Gastrocnemius medialis (tissue), 4 donors: ENCODE measurements at regions not wholly inside any gene's neighbourhood (a gene's known extent, or its start where the extent isn't known, plus 50 kb on each side); places are given as distances from the start of the nearest gene placed in this dataset.

Experiments used
- ATAC-seq, 2 donors: fragments of 150-250 bp; one replicate each; pipeline ENCODE4 v1.9.1; 2016
- DNase-seq, 2 donors: peaks; one replicate each; pipeline ENCODE4 v3.0.0-alpha.2; 2019
- H3K27ac ChIP-seq, 4 donors: fragments of 200-600 bp; sonication (generic); 1 replicate in 1 of 4; 2 replicates in 3 of 4; pipeline ENCODE4 v1.5.1; 2016 to 2018; ENCODE audit warnings: mild to moderate bottlenecking in 2 of 4, moderate library complexity in 1 of 4
- H3K27me3 ChIP-seq, 3 donors: fragments of 200-600 bp; sonication (generic) in 2 of 3; 1 replicate in 1 of 3; 2 replicates in 2 of 3; pipeline versions ENCODE4 v1.5.1 to v1.6.0; 2016 to 2019; ENCODE audit warnings: mild to moderate bottlenecking in 1 of 3, moderate library complexity in 1 of 3
- H3K36me3 ChIP-seq, 2 donors: fragments of 200-600 bp; sonication (generic) in 1 of 2; one replicate each; pipeline ENCODE4 v1.5.1; 2017 to 2018
- H3K4me1 ChIP-seq, 2 donors: fragments of 200-600 bp; sonication (generic) in 1 of 2; one replicate each; pipeline ENCODE4 v1.5.1; 2016 to 2017; ENCODE audit warnings: mild to moderate bottlenecking in 2 of 2
- H3K4me3 ChIP-seq, 4 donors: fragments of 200-600 bp; sonication (generic) in 3 of 4; 1 replicate in 1 of 4; 2 replicates in 3 of 4; pipeline ENCODE4 v1.5.1; 2016 to 2019; ENCODE audit warnings: mild to moderate bottlenecking in 2 of 4
- H3K9me3 ChIP-seq, 3 donors: fragments of 200-600 bp; sonication (generic) in 2 of 3; 1 replicate in 1 of 3; 2 replicates in 2 of 3; pipeline ENCODE4 v1.5.1; 2016 to 2019
- POLR2A ChIP-seq, 2 donors: fragments of 450-650 bp; IDR thresholded peaks; one replicate each; pipeline ENCODE4 v1.6.1; 2017; ENCODE audit warnings: antibody characterized with exemption in 2 of 2, mild to moderate bottlenecking in 2 of 2, moderate library complexity in 2 of 2
- in situ Hi-C, 4 donors: fragments of 200-750 bp; cut with MboI; loops; one replicate each; pipeline versions ENCODE4 v1.15.0 to v1.8.0; 2017; ENCODE audit warnings: low sequenced_read_pairs in 4 of 4
- intact Hi-C: fragments of 100-400 bp; cut with DNase I; formaldehyde crosslinking; loops from one replicate; pipeline ENCODE4 v1.15.1; 2023; ENCODE audit warnings: low total_unique reads

DNA sequence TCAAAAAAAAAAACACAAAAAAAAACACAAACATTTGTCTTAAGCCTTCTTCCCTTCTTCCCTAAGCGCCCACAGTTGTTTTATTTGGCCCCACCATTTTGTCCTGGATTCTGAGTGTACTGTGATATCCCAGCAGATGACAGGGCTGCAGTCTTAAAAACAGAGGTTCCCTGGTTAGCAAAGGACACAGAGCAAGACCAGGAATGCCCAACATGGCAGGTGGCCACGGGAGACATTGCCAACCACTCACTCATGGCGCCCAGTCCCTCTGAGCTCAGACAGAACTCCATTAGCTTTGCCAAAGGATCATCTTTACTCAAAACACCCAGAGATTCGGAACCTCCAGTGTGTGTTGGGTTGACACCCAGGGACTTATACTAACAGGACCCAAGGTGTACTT lies 249.3 kb downstream of the MRTFB start:
- Histone ChIP-seq H3K27ac (peak overlapping the region; percentile 95 to 99 (median 98)), H3K4me3 (peak overlapping the region in 1 of 4 donors; percentile 1), H3K36me3 (no peaks in the 10 kb centered on the region), H3K27me3 (no peaks in the 10 kb centered on the region), H3K4me1 (peaks cover 33 to 53% of the 10 kb centered on the region in 2 donors), H3K9me3 (no peaks in the 10 kb centered on the region)
- DNase-seq (no peak), ATAC-seq (peak; percentile 8 to 35)
- TF ChIP-seq POLR2A (IDR thresholded peaks at IDR 0.05), result no peak
- intact Hi-C loops, result no loop called here
- in situ Hi-C loops, result loop anchor here in 1 of 4 donors (25.0 kb wide), 1 partner anchor 92 kb away; no protein-coding TSS in a partner anchor
